Spinal cord (tissue), 9 donors: ENCODE measurements at regions not wholly inside any gene's neighbourhood (a gene's known extent, or its start where the extent isn't known, plus 50 kb on each side); places are given as distances from the start of the nearest gene placed in this dataset.

Experiments
- DNase-seq, 6 donors: peaks; one replicate each; pipeline versions ENCODE4 v3.0.0 to v3.0.0-alpha.2; 2013 to 2015; ENCODE audit warnings: low spot score in 6 of 6, low read depth in 4 of 6
- H3K27ac ChIP-seq: one replicate; pipeline ENCODE4 v1.5.1; 2013; ENCODE audit warnings: low read depth, low read length, control low read depth
- H3K27me3 ChIP-seq: one replicate; pipeline ENCODE4 v1.6.1; 2013; ENCODE audit warnings: low read length; ENCODE audit not compliant: control insufficient read depth, insufficient read depth
- H3K36me3 ChIP-seq: one replicate; pipeline ENCODE4 v1.6.1; 2013; ENCODE audit warnings: low read length; ENCODE audit not compliant: control insufficient read depth, insufficient read depth
- H3K4me1 ChIP-seq: one replicate; pipeline ENCODE4 v1.6.1; 2013; ENCODE audit warnings: low read length; ENCODE audit not compliant: control insufficient read depth, insufficient read depth
- H3K4me3 ChIP-seq: one replicate; pipeline ENCODE4 v1.5.1; 2013; ENCODE audit warnings: low read depth, low read length, control low read depth
- H3K9me3 ChIP-seq: one replicate; pipeline ENCODE4 v1.6.1; 2013; ENCODE audit warnings: low read length; ENCODE audit not compliant: control insufficient read depth, insufficient read depth
- WGBS: methylation state at CpG from one replicate; pipeline ENCODE4 v1.1.5; 2013; ENCODE audit warnings: missing lambda C conversion rate; ENCODE audit not compliant: insufficient coverage; 5-methylcytosine and 5-hydroxymethylcytosine counted together
- donor health status: healthy.

DNA sequence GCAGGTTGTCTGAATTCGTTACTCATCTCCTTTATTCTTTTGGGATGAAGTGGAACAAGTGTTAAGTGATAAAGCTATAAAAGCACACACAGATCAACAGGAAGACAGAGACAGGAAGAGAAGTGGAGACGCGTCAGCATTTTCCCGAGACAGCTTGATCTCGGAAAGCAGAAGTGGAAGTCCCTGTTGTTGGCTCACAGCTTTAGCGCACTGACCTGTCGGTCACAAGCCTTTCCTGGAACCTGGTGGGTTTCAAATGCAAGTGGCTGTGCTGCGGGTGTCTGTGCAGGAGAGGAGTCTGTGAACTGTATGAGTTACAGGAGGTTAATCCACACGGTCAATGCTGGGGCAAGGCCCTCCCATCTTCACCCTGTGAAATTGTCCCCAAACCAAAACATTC is 116.6 kb upstream of the PELI1 start:
- no peaks in the 10 kb centered on the region for H3K9me3 ChIP-seq
- no peaks in the 10 kb centered on the region for H3K36me3 ChIP-seq
- 48% methylated on average over 5 of the region's 9 CpGs for WGBS
- DNase-seq: peak in 1 of 6 donors; percentile 47
- H3K27ac ChIP-seq: peak overlapping the region; percentile 19
- no peaks in the 10 kb centered on the region for H3K27me3 ChIP-seq
- H3K4me1 ChIP-seq: peaks cover 13% of the 10 kb centered on the region
- H3K4me3 ChIP-seq: no peak overlapping the region

DNA sequence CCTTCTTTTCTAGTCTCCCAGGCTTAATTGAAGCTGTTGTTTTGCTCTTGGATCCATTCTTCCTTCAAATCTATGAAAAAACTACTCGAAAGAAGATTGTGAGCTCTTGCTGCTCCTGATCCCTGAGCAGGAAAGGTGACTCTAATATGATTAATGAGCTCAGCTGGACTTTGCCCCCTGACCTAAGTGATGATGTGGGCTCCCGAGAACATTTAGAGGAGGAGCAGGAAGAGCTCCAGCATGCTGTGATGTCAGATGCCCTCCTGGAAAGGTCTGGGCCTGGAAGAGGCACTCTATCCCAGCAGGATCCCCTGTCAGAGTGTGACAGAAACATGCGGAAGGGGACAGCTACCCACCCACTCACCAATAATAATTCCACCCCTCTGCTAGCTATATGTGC is 117.9 kb upstream of the PELI1 start:
- Histone ChIP-seq H3K4me3 (no peak overlapping the region), H3K36me3 (no peaks in the 10 kb centered on the region), H3K9me3 (no peaks in the 10 kb centered on the region), H3K27ac (peak overlapping the region; percentile 50), H3K4me1 (peaks cover 13% of the 10 kb centered on the region), H3K27me3 (no peaks in the 10 kb centered on the region)
- WGBS: 60% methylated on average over 1 of the region's 3 CpGs
- DNase-seq: no peak

DNA sequence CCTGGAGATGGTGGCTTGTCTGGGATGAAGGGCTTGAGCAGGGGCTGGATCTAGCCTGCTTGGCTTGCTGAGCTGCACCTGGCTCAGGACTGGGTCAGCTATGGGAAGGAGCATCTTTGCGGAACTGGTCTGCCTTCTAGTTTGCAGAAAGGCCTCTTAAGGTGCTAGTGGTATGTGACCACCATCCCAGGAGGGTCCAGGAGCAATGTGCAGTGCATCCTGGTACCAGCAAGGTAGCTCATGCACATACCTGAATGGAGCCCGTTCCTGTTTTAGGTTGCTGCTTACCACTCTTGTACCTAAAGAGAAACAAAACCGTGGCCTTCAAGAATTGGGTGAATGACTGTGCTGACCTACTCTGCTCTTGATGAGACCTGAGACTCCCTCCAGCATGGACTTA is 118.6 kb upstream of the PELI1 start:
- H3K9me3 ChIP-seq: no peaks in the 10 kb centered on the region
- peak overlapping the region; percentile 57 for H3K27ac ChIP-seq
- 100% methylated on average over 3 of the region's 3 CpGs for WGBS
- no peaks in the 10 kb centered on the region for H3K36me3 ChIP-seq
- no peak overlapping the region for H3K4me3 ChIP-seq
- H3K4me1 ChIP-seq: peaks cover 13% of the 10 kb centered on the region
- H3K27me3 ChIP-seq: no peaks in the 10 kb centered on the region
- DNase-seq: no peak

DNA sequence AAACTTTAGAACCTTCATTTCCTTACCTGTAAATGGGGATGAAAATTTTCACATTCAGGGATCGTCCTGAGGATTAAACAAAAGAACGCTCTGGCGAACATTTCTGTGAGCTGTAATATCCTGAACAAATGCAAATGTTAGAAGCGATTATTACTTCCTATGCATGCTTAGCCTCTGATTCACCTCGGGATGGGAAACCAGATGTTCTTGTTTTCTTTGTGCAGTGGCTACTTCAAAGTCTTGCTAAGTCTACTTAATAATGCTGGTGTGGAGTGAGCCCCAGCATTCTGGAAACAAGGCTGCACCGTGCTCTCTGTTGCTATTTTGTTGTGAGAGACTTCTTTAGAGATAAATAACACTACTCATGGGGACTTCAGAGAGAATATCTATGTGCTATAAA is 119.1 kb upstream of the PELI1 start:
- Histone ChIP-seq H3K27ac (peak overlapping the region; percentile 57), H3K9me3 (no peaks in the 10 kb centered on the region), H3K4me3 (no peak overlapping the region), H3K27me3 (no peaks in the 10 kb centered on the region), H3K36me3 (no peaks in the 10 kb centered on the region), H3K4me1 (peaks cover 10% of the 10 kb centered on the region)
- WGBS: 60% methylated on average over 2 of the region's 6 CpGs
- DNase-seq: no peak

DNA sequence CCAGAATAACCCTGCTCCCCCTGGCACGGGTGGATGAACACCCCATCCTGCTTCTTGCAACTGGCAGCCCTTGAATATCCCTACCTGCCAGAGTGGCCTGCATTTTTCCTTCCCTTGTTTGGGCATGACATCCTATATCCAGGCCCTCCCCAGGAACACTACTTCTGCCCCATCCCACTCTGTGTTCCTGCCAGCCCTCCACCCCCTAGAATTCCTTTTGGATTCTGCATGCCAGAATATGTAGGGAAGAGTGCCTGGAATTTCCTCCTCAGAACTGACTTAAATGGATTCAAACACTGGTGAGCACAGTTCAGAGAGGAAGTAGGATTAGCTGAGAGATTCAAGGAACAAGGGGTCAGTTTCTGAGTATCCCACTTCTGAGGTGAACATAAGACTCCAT is 123.5 kb upstream of the PELI1 start:
- Histone ChIP-seq H3K36me3 (no peaks in the 10 kb centered on the region), H3K27me3 (no peaks in the 10 kb centered on the region), H3K9me3 (no peaks in the 10 kb centered on the region), H3K4me3 (no peak overlapping the region), H3K4me1 (peaks cover 5% of the 10 kb centered on the region), H3K27ac (no peak overlapping the region)
- 79% methylated on average over 1 of the region's 1 CpG for WGBS
- no peak for DNase-seq

DNA sequence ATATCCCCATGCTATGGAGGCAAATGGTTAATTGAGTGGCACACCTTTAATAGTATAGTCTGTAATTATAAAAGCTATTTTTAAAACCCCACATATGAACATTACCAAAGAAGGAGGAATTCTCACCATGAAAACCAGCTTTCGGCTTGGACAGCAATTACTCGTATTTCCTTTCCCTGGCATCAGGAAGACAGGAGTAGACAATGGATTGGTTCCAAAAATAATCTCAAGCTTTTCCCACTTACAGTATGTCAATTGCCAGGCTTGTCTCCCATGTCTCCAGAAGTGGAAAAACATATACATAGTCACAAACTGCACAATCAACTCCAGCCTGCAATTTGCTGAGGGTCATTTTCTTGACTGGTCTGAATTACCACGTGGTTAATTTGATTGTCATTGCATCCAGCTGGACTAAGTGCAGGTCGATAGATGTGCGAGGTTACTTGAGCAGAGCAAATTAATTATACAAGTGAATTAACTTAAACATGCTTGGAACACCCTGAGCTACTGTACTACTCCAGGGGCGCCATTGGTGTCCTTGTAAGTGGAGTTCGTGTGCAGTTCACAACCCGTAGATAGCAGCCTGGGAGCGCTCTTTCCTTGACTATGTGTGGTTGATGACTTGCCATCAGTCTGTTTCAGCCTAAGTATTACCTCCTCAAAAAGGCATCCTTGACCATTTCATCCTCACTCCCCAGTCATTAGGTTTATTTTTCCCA is 124.3 kb upstream of the PELI1 start:
- peak in 1 of 6 donors; percentile 28 for DNase-seq
- Histone ChIP-seq H3K4me1 (peaks cover 8% of the 10 kb centered on the region), H3K36me3 (no peaks in the 10 kb centered on the region), H3K27me3 (no peaks in the 10 kb centered on the region), H3K4me3 (no peak overlapping the region), H3K27ac (no peak overlapping the region), H3K9me3 (no peaks in the 10 kb centered on the region)
- WGBS: 0% methylated on average over 1 of the region's 9 CpGs

DNA sequence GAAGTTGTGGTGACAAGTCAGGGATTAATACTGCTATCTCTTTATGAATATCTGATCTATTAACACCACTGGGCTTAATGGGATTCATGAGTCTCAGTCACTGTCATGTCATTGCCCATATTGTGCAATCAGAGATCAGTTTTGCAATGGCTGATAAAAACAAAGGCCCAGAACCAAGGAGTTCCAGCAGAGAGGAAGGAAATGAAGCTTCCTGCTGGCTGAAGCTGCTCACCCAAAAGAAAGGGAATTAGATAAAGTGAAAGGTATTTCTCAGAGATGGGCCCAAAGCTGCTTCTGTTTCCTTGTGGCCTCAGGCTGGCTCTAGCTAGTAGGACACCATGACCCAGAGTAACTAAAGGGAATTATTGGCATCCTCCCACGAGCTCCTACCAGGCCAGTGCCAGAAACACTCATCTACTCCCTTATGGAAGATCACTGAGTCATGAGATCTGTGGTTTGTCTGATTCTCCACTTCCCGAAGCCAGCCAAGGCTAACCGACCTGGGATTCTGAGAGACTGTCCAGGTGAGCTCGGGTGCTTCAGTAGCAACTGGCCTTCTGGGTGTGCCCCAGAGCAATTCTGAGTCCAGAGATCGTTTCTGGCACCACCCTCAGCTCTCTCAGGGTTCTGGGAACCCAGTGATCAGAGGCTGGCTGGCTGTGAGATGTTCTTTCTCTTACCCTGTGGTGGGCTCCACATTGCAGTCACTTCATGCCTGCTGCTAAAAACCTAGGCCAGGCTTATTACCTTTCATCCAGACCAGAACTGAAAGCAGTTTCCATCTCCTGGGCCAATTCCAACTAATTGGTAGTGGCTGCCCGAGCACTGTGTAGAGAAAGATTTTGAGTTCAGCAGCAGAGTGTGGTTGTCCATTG is 129.5 kb upstream of the PELI1 start:
- no peaks in the 10 kb centered on the region for H3K27me3 ChIP-seq
- H3K4me1 ChIP-seq: peaks cover 16% of the 10 kb centered on the region
- WGBS: 69% methylated on average over 6 of the region's 6 CpGs
- no peaks in the 10 kb centered on the region for H3K9me3 ChIP-seq
- DNase-seq: no peak
- H3K4me3 ChIP-seq: no peak overlapping the region
- H3K36me3 ChIP-seq: no peaks in the 10 kb centered on the region
- H3K27ac ChIP-seq: no peak overlapping the region

DNA sequence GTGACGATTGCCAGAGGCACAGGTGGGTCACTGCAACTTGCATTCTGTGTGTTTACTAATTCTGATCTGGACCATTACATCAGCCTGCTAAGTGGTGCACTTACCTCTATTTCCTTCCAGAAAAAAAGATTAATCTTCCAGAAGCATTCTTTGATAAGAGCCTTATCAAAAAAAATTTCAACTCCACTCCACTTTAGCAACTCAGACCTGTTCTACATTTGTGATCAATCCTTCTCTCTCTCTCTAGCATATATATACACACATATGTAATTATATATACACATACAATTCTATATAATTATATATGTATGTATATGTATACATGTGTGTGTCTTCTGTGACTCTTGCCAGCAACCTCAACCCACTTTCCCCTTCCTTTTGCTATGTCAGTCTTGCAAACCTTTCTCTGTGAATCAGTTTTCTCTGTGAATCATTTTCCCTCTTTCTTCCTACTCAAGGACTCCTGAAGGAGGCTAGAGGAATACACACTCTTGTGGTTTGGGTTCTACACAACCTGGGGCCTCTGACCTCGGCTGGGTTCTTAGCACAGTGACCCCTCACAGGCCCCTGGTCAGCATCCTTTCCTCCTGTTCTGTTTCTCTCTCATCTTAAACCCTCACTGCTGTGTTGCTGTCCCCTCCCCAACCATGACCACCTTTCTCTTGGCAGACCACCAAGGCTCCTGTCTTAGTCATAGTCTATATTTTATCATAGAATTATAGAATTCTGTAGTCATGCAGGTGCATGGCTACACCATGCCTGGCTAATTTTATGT is 130.4 kb upstream of the PELI1 start:
- Histone ChIP-seq H3K4me1 (peaks cover 16% of the 10 kb centered on the region), H3K4me3 (no peak overlapping the region), H3K27me3 (no peaks in the 10 kb centered on the region), H3K9me3 (no peaks in the 10 kb centered on the region), H3K27ac (no peak overlapping the region), H3K36me3 (no peaks in the 10 kb centered on the region)
- DNase-seq: no peak
- 90% methylated on average over 2 of the region's 2 CpGs for WGBS

DNA sequence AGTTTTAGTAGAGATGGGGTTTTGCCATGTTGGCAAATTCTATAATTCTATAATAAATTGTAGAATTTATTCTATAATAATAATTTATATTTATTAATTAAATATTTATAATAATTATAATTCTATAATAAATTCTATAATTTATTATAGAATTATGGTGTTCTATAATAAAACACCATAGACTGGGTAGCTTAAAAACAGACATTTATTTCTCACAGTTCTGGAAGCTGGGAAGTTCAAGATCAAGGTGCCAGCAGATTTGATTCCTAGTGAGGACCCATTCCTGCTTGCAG is 130.9 kb upstream of the PELI1 start:
- H3K27ac ChIP-seq: no peak overlapping the region
- peaks cover 16% of the 10 kb centered on the region for H3K4me1 ChIP-seq
- no peaks in the 10 kb centered on the region for H3K36me3 ChIP-seq
- H3K4me3 ChIP-seq: no peak overlapping the region
- no peaks in the 10 kb centered on the region for H3K27me3 ChIP-seq
- DNase-seq: no peak
- H3K9me3 ChIP-seq: no peaks in the 10 kb centered on the region
